NCI-H187 treated with DMSO at 0.1 percent for 48 hours (cell line): ENCODE measurements at regions not wholly inside any gene's neighbourhood (a gene's known extent, or its start where the extent isn't known, plus 50 kb on each side); places are given as distances from the start of the nearest gene placed in this dataset.

ENCODE experiments used
- DNase-seq: peaks from one replicate; lab custom pipeline; 2025; lab: John Stamatoyannopoulos, UW

GRCh38 chr4:157509341-157509740, 288.8 kb downstream of the GRIA2 start:
- no peak for DNase-seq

GRCh38 chr4:157502656-157503055, 282.1 kb downstream of the GRIA2 start:
- DNase-seq: no peak

- DNase-seq: no peak
Measured at GRCh38 chr4:157459785-157460184, 239.3 kb downstream of the GRIA2 start.

GRCh38 chr4:157447195-157447594, 226.7 kb downstream of the GRIA2 start:
- DNase-seq: no peak

- DNase-seq: no peak
Measured at GRCh38 chr4:157444014-157444413, 223.5 kb downstream of the GRIA2 start.

GRCh38 chr4:157443537-157443936, 223.0 kb downstream of the GRIA2 start:
- no peak for DNase-seq

GRCh38 chr4:157425897-157426296, 205.4 kb downstream of the GRIA2 start:
- DNase-seq: no peak

GRCh38 chr4:157423526-157424020, 203.0 kb downstream of the GRIA2 start:
- DNase-seq: no peak

- no peak for DNase-seq
Measured at GRCh38 chr4:157421365-157421764, 200.8 kb downstream of the GRIA2 start.
